GM12872 (cell line): ENCODE measurements at regions not wholly inside any gene's neighbourhood (a gene's known extent, or its start where the extent isn't known, plus 50 kb on each side); places are given as distances from the start of the nearest gene placed in this dataset.

ENCODE experiments used
- CTCF ChIP-seq: IDR thresholded peaks from 3 replicates; pipeline ENCODE4 v1.5.1; 2011; ENCODE audit warnings: low read depth, mild to moderate bottlenecking, low read length, moderate library complexity; ENCODE audit not compliant: insufficient read depth

GRCh38 chr7:10560497-10560896 is 413.2 kb upstream of the PHF14 start:
- TF ChIP-seq CTCF, result no peak

GRCh38 chr7:10568891-10569290 is 404.8 kb upstream of the PHF14 start:
- TF ChIP-seq CTCF, result no peak

GRCh38 chr7:10571759-10572158 is 401.9 kb upstream of the PHF14 start:
- TF ChIP-seq CTCF, result no peak

- TF ChIP-seq CTCF, result no peak
Observed at GRCh38 chr7:10577866-10578374, 395.8 kb upstream of the PHF14 start.

GRCh38 chr7:10579561-10579960 is 394.1 kb upstream of the PHF14 start:
- TF ChIP-seq CTCF, result no peak

- no peak for TF ChIP-seq CTCF
Observed at GRCh38 chr7:10584886-10585285, 388.8 kb upstream of the PHF14 start.

- no peak for TF ChIP-seq CTCF
Observed at GRCh38 chr7:10588084-10588483, 385.6 kb upstream of the PHF14 start.

- no peak for TF ChIP-seq CTCF
Observed at GRCh38 chr7:10592604-10593003, 381.1 kb upstream of the PHF14 start.
